GM18867 (cell line): ENCODE measurements at regions not wholly inside any gene's neighbourhood (a gene's known extent, or its start where the extent isn't known, plus 50 kb on each side); places are given as distances from the start of the nearest gene placed in this dataset.

ENCODE experiments used
- ATAC-seq: cut with Tn5 transposase; IDR thresholded peaks from one replicate; pipeline ENCODE4 v1.9.1; 2021; ENCODE audit warnings: mild to moderate bottlenecking, moderate library complexity; ENCODE audit not compliant: unreplicated experiment

GRCh38 chr5:89123581-89123980, 240.6 kb upstream of the MEF2C start:
- ATAC-seq: no peak

GRCh38 chr5:89120719-89121118, 237.7 kb upstream of the MEF2C start:
- ATAC-seq: no peak

- peak; percentile 90 for ATAC-seq
Measured at GRCh38 chr5:89117124-89117644, 234.2 kb upstream of the MEF2C start.

GRCh38 chr5:89110916-89111646, 228.1 kb upstream of the MEF2C start:
- ATAC-seq: no peak

GRCh38 chr5:89106480-89106879, 223.5 kb upstream of the MEF2C start:
- ATAC-seq: no peak

GRCh38 chr5:89105836-89106235, 222.9 kb upstream of the MEF2C start:
- no peak for ATAC-seq

GRCh38 chr5:89105171-89105695, 222.2 kb upstream of the MEF2C start:
- ATAC-seq: no peak

- ATAC-seq: no peak
Measured at GRCh38 chr5:89098199-89098756, 215.3 kb upstream of the MEF2C start.

GRCh38 chr5:89097103-89097502, 214.1 kb upstream of the MEF2C start:
- ATAC-seq: peak; percentile 94

GRCh38 chr5:89095341-89095740, 212.4 kb upstream of the MEF2C start:
- ATAC-seq: no peak

GRCh38 chr5:89090037-89090436, 207.1 kb upstream of the MEF2C start:
- no peak for ATAC-seq

GRCh38 chr5:89087551-89088318, 204.8 kb upstream of the MEF2C start:
- no peak for ATAC-seq

GRCh38 chr5:89087128-89087527, 204.1 kb upstream of the MEF2C start:
- no peak for ATAC-seq

GRCh38 chr5:89086390-89087086, 203.6 kb upstream of the MEF2C start:
- no peak for ATAC-seq

- no peak for ATAC-seq
Measured at GRCh38 chr5:89083791-89084190, 200.8 kb upstream of the MEF2C start.

GRCh38 chr5:89081360-89081759, 198.4 kb upstream of the MEF2C start:
- peak; percentile 86 for ATAC-seq

GRCh38 chr5:89080467-89081116, 197.6 kb upstream of the MEF2C start:
- ATAC-seq: peak; percentile 41

- ATAC-seq: no peak
Measured at GRCh38 chr5:89072842-89073672, 190.1 kb upstream of the MEF2C start.

GRCh38 chr5:89071941-89072331, 189.0 kb upstream of the MEF2C start:
- peak; percentile 69 for ATAC-seq
